ENCODE measurements at regions not wholly inside any gene's neighbourhood (a gene's known extent, or its start where the extent isn't known, plus 50 kb on each side); places are given as distances from the start of the nearest gene placed in this dataset.
"Not testable (repeated sequence)": the region's sequence is repeated elsewhere in the genome, so short reads cannot be mapped to it uniquely, and the experiment has no call there.

GRCh38 chr4:38278255-38278654, 318.1 kb downstream of the PTTG2 start:
- DNase-seq (ENCODE audit: low read depth, low spot score) = no peak

- no peak for DNase-seq (ENCODE audit: low read depth, low spot score)
Measured at GRCh38 chr4:38279077-38279476, 318.9 kb downstream of the PTTG2 start.

- DNase-seq (ENCODE audit: low read depth, low spot score) = no peak
Measured at GRCh38 chr4:38279650-38280322, 319.6 kb downstream of the PTTG2 start.

GRCh38 chr4:38280323-38280706, 320.1 kb downstream of the PTTG2 start:
- no peak for DNase-seq (ENCODE audit: low read depth, low spot score)

GRCh38 chr4:38281371-38282071, 321.3 kb downstream of the PTTG2 start:
- DNase-seq (ENCODE audit: low read depth, low spot score) = no peak

GRCh38 chr4:38283724-38284123, 323.5 kb downstream of the PTTG2 start:
- no peak for DNase-seq (ENCODE audit: low read depth, low spot score)

- DNase-seq (ENCODE audit: low read depth, low spot score) = no peak
Measured at GRCh38 chr4:38284294-38285030, 324.3 kb downstream of the PTTG2 start.

GRCh38 chr4:38287101-38287851, 327.1 kb downstream of the PTTG2 start:
- DNase-seq (ENCODE audit: low read depth, low spot score) = no peak

- no peak for DNase-seq (ENCODE audit: low read depth, low spot score)
Measured at GRCh38 chr4:38289553-38289952, 329.4 kb downstream of the PTTG2 start.

- no peak for DNase-seq (ENCODE audit: low read depth, low spot score)
Measured at GRCh38 chr4:38290366-38290765, 330.2 kb downstream of the PTTG2 start.

GRCh38 chr4:38290914-38291313, 330.7 kb downstream of the PTTG2 start:
- no peak for DNase-seq (ENCODE audit: low read depth, low spot score)

- DNase-seq (ENCODE audit: low read depth, low spot score) = no peak
Measured at GRCh38 chr4:38292529-38292928, 332.3 kb downstream of the PTTG2 start.

GRCh38 chr4:38294238-38294637, 334.0 kb downstream of the PTTG2 start:
- DNase-seq (ENCODE audit: low read depth, low spot score) = no peak

- DNase-seq (ENCODE audit: low read depth, low spot score) = no peak
Measured at GRCh38 chr4:38297061-38297460, 336.9 kb downstream of the PTTG2 start.

GRCh38 chr4:38298868-38299713, 338.9 kb downstream of the PTTG2 start:
- no peak for DNase-seq (ENCODE audit: low read depth, low spot score)

GRCh38 chr4:38302910-38303309, 342.7 kb downstream of the PTTG2 start:
- no peak for DNase-seq (ENCODE audit: low read depth, low spot score)

- DNase-seq (ENCODE audit: low read depth, low spot score) = not testable (repeated sequence)
Measured at GRCh38 chr4:38304460-38304859, 344.3 kb downstream of the PTTG2 start.

- no peak for DNase-seq (ENCODE audit: low read depth, low spot score)
Measured at GRCh38 chr4:38306482-38307071, 346.4 kb downstream of the PTTG2 start.

- no peak for DNase-seq (ENCODE audit: low read depth, low spot score)
Measured at GRCh38 chr4:38308728-38309311, 348.6 kb downstream of the PTTG2 start.

- no peak for DNase-seq (ENCODE audit: low read depth, low spot score)
Measured at GRCh38 chr4:38309471-38309870, 349.3 kb downstream of the PTTG2 start.

Data from smooth muscle cell of the brain vasculature (primary cell).